ENCODE measurements at regions not wholly inside any gene's neighbourhood (a gene's known extent, or its start where the extent isn't known, plus 50 kb on each side); places are given as distances from the start of the nearest gene placed in this dataset.

DNA sequence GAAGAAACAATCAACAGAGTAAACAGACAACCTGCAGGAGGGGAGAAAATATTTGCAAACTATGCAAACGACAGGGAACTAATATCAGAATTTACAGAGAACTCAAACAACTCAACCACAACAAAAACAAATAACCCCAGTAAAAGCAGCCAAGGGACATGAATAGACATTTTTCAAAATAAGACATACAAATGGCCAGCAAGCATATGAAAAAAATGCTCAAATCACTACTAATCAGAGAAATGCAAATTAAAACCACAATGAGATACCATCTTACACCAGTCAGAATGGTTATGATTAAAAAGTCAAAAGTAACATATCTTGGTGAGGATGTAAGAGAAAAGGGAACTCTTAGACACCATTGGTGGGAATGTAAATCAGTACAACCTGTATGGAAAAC, 215.0 kb downstream of the THBS2 start:
- TF ChIP-seq, protein P1, sequence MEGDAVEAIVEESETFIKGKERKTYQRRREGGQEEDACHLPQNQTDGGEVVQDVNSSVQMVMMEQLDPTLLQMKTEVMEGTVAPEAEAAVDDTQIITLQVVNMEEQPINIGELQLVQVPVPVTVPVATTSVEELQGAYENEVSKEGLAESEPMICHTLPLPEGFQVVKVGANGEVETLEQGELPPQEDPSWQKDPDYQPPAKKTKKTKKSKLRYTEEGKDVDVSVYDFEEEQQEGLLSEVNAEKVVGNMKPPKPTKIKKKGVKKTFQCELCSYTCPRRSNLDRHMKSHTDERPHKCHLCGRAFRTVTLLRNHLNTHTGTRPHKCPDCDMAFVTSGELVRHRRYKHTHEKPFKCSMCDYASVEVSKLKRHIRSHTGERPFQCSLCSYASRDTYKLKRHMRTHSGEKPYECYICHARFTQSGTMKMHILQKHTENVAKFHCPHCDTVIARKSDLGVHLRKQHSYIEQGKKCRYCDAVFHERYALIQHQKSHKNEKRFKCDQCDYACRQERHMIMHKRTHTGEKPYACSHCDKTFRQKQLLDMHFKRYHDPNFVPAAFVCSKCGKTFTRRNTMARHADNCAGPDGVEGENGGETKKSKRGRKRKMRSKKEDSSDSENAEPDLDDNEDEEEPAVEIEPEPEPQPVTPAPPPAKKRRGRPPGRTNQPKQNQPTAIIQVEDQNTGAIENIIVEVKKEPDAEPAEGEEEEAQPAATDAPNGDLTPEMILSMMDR (IDR thresholded peaks at IDR 0.05): no peak
- TF ChIP-seq POLR2A (IDR thresholded peaks at IDR 0.05): no peak
